Right renal pelvis (tissue), 4 donors: ENCODE measurements at regions not wholly inside any gene's neighbourhood (a gene's known extent, or its start where the extent isn't known, plus 50 kb on each side); places are given as distances from the start of the nearest gene placed in this dataset.
"Not testable (repeated sequence)": the region's sequence is repeated elsewhere in the genome, so short reads cannot be mapped to it uniquely, and the experiment has no call there.

Experiments used
- DNase-seq, 4 donors: peaks; one replicate each; pipeline ENCODE4 v3.0.0-alpha.2; 2013; ENCODE audit warnings: low read depth in 4 of 4, low spot score in 3 of 4, missing footprints in 1 of 4

DNA sequence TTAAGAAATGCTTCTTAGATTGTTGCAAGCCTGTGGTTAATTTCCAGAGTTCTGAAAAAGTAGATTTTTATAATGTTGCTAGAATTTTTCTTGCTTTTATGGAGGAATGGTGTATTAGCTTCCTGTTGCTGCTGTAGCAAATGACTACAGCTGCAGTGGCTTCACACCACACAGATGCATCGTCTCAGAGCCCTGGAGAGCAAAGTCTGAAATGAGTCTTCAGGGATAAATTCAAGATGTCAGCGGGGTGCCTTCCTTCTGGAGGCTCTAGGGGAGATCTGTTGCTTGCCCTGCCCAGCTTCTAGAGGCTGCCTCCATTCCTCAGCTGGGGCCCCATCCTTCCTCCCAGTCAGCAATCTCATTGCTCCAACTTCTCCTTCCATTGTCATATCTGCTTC, 187.8 kb downstream of the ZNF516 start:
- DNase-seq = no peak

DNA sequence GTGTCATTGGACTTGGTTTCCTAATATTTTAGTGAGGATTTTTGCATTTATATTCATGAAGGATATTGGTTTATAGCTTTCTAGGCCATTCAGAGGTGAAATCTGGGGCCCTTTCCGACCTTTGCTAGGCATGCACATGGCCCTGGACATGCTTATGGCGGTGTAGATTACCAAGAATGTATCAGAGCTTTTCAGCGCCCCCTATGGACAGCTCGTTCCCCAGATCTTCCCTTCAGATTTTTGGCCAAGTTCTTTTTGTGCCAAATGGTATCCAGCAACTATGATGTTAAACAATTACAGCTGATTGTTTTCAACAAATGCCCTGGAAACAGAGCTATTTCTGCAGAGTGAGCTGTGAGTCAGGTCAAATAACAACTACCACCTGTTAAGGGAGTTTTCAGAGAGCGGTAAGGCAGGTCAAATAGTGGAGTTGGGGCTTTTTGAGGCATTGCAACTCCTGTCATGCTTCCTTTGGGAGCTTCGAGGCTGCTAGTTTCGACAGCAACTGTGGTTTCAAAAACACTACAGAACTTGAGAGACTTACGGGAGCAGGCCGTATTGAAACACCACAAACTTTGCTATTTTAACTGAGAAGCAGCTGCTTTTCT, 188.3 kb downstream of the ZNF516 start:
- no peak for DNase-seq

DNA sequence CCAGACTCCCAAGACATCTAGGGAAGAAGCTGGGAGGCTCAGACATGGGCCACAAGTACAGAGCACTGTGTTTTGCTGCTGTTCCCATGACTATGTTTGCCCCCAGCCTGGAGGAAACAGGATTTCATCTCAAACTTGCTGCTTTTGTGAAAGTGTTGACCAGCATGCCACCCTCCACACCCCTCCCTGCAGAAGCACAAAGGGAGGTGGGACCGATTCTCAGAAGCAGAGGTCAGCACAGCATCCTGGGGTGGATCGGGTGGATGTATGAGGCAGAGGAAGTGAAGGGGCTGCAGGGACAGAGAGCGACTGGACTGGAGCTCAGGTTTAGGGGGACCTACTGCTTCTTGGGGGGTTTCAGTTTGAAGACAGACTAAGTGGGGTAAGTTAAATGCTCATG, 209.2 kb downstream of the ZNF516 start:
- DNase-seq = no peak

DNA sequence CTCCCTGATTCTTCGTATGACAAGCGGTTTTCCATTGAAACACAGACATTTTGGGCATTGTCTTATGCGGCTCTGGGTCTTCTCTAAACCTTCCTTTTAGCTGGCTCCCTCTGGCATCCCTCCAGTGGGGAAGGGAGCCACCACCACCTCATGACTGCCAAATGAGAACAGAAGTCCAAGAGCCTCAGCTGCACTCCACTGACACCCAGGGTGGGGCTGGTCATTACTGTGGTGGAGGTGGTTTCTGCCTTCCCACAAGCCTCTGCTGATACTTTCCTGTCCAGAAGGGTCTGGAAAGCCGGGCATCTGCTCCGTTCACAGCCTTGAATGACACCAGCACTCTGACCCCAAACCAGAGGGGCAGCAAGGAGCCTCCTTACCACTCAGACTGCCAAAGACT, 213.5 kb downstream of the ZNF516 start:
- no peak for DNase-seq

DNA sequence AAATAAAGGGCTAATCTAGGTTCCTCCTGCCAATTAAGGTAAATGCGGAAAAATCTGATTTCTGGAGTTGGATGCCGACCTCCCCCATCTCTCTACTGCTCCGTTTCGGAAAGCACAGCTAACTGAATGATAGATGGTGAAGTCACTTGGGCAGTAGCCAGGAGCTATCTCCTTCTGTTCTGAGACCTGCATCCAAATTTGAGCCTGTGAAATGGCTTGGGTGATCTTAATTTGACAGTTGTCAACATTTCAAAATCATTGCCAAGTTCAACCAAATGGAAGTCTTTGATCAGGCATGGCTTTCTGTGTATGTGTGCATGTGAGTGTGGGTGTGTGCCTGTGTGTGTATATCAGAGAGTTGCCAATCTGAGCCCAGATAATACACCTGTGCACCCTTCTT, 217.2 kb downstream of the ZNF516 start:
- DNase-seq = no peak

DNA sequence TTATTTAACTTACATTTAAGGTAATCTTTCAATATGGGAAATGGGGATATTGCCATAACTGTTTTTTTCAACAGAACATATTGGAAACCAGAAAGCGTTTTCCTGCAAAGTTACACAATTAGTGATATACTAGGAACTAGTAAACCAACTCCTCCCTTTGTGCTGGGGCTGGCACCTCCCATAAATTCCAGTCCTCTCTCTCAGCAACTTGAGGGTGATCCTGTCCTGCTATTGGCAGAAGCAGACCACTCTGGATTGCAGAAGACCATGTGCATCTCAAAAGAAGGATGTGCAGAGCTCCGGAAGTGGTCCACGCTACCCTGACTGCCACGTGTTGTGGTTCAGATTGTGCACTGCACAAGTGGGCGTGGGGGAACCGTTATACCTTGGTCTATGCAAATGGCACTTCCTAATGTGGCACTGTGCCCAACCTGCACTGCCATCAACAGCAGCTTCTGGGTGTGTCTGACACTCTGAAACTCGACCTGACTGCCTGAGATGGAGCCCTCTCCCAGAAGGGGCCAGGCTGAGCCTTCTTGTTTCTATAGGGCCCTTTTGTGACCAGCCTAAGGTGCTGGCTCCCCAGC, 219.2 kb downstream of the ZNF516 start:
- no peak for DNase-seq

DNA sequence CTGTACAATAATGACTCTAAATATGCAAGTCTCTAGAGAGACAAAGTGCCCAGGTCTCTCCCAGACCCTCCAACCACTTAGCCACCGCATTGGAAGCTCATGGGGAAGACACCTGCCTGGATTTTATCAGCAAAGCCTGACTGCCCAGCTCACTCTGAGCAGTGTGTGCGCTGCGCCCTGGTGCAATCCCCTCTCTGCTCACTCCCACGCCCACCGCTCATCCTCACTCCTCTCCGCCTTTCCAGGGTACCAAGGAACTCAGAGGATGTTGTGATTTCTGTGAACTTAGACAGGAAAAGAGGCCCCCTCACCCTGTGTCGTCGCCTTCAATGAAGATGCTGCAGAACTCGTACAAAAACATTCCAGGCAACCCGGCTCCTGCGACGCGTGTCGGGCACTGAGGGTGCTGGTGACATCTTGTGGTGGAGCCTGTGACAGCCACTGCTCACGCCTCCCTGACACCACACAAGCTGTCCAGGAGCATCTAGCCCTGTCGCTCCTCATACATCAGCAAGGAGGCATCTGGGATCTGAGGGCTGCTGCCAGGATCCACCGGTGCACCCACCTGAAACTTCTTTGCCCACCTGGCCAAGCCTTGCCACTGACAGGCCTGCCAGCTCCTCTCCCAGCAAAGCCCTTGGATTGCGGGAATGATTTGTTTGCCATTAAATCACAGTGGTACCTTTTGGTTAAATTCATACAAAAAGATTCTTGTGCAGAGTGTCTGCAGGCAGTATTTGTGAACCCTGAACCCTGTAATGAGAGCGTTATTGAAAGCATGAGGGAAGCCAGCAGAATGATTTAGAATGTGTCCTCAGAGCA, 220.4 kb downstream of the ZNF516 start:
- DNase-seq = no peak

DNA sequence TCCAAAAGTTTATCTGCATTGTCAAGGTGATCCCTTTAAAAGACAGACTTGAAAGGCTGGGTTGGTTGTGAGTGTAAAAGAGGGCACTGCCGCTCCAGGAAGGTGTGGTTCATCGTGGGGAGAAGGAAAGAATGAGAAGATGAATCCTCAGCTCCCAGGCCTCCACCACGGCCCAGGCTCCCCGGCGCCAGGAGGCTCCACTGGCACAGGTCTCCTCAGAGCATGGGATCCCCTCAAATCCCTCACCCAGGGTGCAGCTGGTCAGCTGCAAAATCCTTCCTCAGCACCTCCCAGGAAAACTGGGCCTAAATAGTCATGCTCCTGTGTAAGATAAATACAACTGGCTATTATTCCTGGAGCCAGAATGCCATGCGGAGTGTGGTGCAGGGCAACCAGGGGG, 221.1 kb downstream of the ZNF516 start:
- no peak for DNase-seq

DNA sequence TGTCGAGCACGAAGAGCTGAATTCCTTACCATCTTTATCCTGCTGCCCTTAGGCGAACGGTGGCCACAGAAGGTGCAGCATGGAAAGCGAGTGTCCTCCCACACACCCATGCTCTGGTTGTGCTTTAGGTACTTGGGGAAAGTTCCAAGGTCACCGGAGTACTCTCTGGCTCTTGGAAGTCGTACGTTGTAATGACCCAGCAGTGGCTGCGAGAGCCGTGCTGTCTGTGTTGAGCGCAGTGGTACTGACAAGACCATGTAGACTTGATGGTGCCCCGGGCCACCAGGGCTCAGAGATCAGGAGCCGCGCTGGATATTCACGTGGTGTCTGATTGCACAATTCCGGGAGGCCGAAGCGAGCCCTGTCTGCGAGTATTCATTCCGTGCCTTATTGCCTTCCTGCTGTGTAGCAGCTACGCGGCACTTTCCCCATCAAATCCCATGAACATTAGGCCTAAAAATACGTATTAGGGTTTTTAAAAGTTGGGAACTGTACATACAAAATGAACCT, 222.0 kb downstream of the ZNF516 start:
- DNase-seq = no peak

DNA sequence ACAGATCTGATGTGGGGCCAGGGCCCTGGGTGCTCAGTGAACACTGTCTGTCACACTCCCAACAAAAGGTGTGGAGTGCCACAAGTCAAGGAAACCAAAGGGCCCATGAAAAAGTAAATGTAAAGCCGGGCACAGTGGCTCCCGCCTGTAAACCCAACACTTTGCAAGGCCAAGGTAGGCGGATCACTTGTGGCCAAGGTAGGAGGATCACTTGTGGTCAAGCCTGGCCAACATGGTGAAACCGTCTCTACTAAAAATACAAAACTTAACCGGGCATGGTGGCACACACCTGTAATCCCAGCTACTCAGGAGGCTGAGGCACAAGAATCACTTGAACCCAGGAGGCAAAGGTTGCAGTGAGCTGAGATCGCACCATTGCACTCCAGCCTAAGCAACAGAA, 227.6 kb downstream of the ZNF516 start:
- DNase-seq = not testable (repeated sequence)

DNA sequence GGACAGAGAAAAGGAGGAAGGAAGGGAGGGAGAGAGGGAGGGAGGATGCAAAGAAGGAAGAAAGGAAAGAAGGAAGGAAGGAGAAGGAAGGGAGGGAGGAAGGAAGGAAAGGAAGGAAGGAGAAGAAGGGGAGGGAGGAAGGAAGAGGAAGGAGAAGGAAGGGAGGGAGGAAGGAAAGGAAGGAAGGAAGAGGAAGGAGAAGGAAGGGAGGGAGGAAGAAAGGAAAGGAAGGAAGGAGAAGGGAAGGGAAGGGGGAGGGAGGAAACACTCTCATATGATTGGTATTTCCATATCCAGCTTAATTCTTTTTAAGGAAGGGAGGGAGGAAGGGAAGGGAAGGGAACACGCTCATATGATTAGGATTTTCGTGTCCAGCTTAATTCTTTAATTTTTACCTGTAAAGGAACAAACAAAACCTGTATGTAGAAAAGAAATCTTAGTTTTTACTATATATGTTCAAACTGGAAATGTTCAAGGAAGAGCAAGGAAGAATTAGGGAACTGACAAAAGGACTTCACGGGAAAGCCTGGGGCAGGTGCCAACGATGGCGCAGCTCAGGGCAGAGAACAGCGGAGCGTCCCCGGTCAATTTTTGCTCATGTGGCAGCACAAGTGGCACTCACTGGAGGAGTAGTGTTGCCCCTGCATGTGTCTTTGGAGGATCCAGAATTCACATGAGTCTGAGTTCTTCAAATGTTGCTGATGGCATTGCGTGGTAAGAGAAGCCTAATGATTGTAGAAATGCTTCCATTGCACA, 228.6 kb downstream of the ZNF516 start:
- DNase-seq = no peak

DNA sequence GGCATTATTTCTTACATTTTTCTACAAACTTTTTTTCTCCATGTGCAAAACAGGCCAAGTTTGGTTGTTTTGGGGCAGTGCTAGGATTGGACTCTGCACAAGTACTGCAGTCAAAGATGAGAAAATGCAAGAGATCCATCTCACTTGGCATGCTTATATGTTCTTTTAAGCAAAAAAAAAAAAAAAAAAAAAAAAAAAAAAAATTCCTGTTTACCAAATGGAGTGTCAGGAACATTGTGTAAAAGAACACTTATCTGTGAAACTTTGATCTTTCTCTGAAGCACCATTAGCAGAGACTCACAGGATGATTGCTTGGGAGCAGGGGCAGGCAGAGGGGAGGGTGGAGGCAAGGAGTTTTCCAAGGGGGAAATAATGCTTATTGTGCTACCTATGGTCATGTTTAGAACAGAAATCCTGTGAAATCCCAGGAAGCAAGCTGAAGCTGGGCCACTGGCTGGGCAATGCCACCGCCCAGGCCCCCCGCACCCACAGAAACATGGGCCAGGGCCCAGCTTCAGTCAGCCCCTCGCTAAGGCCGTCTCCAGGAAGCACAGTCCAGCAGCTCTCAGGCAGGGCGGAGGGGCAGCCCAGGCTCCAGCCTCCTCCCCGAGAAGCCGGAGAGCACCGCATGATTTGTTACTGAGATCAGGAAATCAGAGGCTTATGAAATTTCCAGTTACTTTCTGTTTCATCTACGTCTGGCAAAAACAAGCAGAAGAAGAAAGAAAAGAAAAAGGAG, 229.4 kb downstream of the ZNF516 start:
- no peak for DNase-seq

DNA sequence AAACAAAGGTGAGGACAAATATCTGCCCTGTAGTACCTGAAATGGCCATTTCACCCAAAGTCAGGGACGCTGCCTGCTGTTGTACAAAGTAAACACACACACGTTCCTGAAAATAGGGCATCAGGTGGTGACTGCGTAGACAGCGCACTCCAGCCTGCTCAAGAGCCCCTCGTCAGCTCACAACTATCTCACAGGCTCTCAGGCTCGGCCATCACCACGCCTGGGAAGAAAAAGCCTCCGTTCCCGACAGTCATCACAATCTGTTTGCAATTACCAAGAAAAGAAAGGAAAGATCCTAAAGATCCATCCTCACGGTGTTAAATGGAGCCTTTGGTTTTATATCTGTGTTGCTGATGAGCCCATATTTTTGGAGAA, 230.2 kb downstream of the ZNF516 start:
- no peak for DNase-seq

DNA sequence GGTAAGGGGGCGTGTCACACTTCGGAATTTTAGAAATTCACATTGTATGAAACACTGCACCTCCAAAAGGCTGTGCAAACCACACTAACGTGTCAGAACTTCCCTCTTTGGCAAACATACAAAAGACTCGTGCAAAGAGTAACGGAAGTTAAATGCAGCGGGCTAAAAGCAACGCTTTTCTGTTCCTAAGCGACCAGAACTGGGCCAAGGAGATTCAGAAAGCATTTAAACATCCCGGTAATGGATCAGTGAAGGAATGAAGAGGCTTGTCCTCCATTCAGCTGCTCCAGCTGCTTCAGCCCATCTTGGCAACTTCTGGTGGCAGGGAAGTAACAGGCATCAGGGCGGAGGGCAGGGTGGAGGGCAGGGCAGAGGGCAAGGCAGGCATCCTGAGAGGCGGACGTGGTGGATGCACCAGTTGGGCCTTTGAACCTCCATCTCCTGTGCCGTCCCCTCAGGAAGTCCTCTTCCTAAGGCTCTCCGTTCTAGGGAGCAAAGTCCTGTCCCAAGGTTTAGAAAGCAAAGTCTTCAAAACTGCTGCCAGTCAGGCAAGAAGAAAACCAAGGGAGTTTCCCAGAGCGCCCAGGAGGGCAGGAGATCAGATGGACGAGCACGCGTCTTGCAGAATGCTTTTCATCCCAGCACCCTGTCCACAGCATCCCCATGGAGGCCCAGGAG, 230.7 kb downstream of the ZNF516 start:
- no peak for DNase-seq

DNA sequence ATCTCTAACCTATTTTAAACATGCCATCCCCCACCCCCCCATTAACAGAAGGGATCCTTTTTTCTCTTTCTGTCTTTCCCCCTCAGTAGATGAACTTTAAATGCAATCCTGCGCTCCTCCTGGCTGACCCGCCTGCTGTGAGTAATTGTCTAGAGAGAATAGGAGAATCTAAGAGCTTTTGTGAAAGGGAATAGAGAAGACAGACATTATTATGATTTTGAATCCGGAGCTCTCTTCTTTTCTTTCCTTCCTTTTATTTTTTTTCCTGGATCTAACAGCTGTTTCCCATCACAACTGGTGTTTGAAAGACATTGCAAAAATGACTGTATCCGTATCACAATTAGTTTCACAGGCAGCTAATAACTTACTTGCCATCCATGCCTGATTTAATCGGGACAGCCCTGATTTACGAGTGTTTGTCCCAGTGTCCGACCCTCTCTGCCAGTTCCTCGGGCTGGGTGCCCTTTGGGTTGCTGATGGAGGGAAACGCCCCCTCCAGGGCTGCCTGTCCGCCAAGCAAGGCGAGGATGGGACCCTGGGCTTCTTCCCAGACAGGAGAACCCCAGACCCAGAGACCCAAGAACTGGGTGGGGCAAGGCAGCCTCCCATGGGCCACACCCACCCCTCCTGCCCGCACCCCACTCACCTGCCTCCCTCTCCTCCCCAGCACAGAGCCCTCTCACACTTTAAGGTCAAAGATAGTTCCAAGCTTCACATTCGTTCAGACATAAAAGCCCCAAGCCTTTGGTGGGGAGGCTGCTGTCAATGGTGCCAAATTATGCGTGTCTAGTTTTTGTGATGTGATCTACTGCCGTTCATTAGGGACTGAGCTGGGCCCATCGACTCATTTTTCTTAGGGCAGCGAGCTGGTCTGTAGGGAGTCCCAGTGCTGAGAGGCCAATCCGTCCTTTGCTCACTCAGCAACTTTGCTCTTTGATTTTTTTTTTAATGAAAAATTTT, 231.7 kb downstream of the ZNF516 start:
- DNase-seq = no peak

DNA sequence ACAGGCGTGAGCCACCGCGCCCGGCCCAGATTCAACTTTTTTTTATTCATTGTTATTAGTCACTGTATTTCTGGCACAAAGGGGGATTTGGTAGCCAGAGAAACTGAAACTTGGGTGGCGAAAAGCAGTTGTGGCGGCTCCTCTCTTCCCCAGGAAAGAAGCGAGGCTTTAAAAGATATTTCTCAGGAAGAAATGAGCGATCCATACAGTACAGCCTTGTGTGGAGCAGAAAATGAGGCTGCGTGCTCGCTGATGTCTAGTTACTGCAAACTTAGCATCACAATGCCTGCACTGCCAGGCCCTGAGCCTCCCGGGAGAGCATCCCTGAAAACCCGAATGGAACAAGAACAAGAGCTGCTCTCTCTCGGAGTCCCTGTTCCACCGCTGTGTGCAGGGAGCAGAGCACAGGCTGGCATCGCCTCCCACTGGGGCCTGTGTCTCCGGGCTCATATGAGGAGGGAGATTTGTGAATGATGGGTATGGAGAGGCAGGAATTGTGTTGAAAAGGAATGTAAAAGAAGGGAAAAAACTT, 234.0 kb downstream of the ZNF516 start:
- DNase-seq = no peak

DNA sequence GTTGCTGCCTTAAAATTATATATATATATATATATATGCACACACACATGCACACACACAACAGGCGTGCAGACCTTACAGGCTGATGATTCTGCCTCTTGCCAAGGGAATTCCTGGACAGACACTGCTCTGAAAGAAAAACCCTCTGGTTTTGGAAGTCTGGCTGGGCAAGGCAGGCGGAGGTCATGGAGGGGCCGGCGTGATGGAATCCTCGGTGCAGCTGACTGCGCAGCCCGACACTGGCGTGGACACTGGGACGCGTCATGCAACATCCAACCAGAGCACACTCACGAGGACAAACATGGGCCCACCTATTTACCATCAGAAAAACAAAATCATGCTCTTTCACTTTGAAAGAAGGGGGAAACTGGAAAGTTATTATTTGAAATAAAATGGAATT, 235.3 kb downstream of the ZNF516 start:
- DNase-seq = no peak

DNA sequence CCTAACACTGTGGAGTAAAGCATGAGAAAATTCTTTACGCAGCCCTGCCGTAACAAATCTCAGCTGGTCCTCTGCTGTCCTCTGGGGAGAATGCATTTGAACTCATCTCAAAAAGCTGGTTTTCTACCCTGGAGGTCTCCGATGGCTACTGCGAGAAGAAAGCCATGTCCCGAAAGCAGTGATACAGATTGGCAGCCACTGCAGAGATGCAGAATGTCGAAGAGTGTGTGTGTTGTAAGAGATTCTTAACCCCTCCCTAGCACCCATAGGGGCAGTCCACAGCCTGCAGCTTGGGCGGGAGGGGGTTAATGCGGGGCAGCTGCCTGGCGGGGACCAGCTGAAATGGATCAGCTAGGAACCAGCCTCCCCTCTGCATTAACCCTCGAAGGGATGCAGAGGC, 235.9 kb downstream of the ZNF516 start:
- no peak for DNase-seq

DNA sequence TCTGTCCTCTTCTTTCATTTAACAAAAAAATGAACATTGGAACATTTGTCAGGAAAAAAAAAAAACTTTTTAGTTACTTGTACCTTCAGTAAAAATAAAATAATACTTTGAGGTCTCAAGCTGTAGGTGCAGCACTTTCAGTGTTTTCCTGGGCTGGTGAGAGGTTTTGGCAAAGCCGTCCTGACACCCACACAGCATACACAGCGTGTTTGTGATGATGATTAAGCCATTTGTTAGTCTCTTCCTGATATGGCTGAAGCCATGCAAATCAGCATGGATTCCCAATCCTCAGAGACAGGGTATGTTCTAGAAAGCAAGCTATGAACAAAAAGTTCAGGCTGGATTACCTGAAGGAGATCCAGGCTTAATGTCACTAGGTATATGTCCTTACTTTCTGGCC, 236.8 kb downstream of the ZNF516 start:
- DNase-seq = no peak
